C4-2B (cell line): ENCODE measurements at regions not wholly inside any gene's neighbourhood (a gene's known extent, or its start where the extent isn't known, plus 50 kb on each side); places are given as distances from the start of the nearest gene placed in this dataset.

Experiments
- CTCF ChIP-seq: fragments of 450-650 bp; conservative IDR thresholded peaks from 2 replicates; pipeline ENCODE4 v1.5.1; 2017; ENCODE audit warnings: mild to moderate bottlenecking
- ZFX ChIP-seq: fragments of 450-650 bp; IDR thresholded peaks from 2 replicates; pipeline ENCODE4 v1.6.1; 2017

DNA sequence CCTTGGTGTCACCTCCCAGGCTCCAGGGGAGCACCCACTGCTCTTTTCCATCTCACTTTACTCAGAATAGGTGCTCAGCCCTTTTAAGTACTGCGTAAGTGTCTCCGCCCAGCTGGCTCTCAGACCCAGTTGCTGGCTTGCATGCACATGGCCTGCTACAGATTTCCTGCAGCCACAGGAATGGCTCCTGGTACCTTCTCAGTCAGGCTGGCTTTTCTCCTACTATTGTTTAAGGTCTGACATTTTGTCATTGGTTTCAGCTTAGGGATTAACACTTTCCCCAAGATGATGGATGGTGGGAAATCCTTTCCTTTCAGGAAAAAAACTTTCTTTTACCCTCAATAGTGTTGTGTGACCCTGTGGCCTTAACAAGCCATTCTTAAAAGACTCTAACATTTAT is 1652.3 kb upstream of the WWC1 start:
- TF ChIP-seq CTCF (no peak), ZFX (no peak)
